Esophagus squamous epithelium (tissue), 4 donors: ENCODE measurements at regions not wholly inside any gene's neighbourhood (a gene's known extent, or its start where the extent isn't known, plus 50 kb on each side); places are given as distances from the start of the nearest gene placed in this dataset.

Experiments
- CTCF ChIP-seq, 6 experiments: fragments of 450-650 bp in 4 of 6; fragments of 200-600 bp in 2 of 6; sonication (generic) in 2 of 6; IDR thresholded peaks; one replicate each; pipeline ENCODE4 v1.5.1; 2016 to 2019; ENCODE audit warnings: antibody characterized with exemption in 6 of 6, mild to moderate bottlenecking in 4 of 6, moderate library complexity in 4 of 6
- POLR2A ChIP-seq, 4 donors: fragments of 450-650 bp; IDR thresholded peaks; one replicate each; pipeline ENCODE4 v1.6.1; 2017; ENCODE audit warnings: antibody characterized with exemption in 4 of 4, mild to moderate bottlenecking in 4 of 4, moderate library complexity in 3 of 4

GRCh38 chr1:157235307-157235706, 97.1 kb upstream of the ETV3 start:
- TF ChIP-seq POLR2A (IDR thresholded peaks at IDR 0.05) = no peak
- TF ChIP-seq CTCF (IDR thresholded peaks at IDR 0.05) = no peak
